Neural progenitor cell (in vitro differentiated cells): ENCODE measurements at regions not wholly inside any gene's neighbourhood (a gene's known extent, or its start where the extent isn't known, plus 50 kb on each side); places are given as distances from the start of the nearest gene placed in this dataset.

Experiments used
- CTCF ChIP-seq: fragments of 200-600 bp; sonication (generic); IDR thresholded peaks from 2 replicates; pipeline ENCODE4 v1.5.1; 2017; ENCODE audit warnings: antibody characterized with exemption, mild to moderate bottlenecking
- EZH2 ChIP-seq: fragments of 200-600 bp; sonication (generic); IDR thresholded peaks from 2 replicates; pipeline ENCODE4 v1.6.1; 2017; ENCODE audit warnings: antibody characterized with exemption, mild to moderate bottlenecking, moderate library complexity

DNA sequence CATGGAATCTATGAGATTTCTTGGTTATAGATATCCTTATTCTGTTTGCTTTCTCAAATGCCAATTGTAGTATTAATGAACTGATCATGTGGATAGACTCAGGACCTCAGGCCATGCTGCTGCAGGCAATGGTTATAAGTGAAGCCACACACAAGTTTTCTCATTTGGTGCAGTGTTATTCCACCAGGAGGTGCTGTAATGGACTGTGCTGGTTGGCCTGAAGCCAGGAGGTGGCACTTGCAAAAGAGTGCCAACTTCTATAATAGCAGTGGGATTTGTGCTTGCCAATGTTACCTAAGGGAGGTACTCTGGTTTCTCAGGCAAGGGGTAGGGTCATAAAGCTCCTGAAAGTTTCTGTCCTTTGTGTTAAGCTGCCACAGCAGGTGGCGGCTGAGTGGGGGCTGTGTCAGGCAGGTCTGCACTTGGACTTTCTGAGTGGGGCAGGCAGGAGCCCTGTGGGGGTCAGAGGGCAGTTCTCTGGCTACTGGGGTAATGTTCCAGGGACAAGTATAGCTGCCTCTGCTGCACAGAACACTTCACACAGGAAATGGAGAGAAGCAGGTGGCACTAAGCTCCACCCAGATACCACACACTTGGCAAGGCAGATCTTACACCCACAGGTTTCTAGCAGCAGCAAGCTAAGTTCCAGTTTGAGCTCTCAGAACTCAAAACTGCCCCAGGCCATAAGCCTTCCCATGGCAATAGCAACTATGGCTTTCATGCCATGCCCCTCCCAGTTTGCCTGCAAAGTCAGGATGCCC lies 352.6 kb upstream of the CWC22 start:
- peak; percentile 30 for TF ChIP-seq CTCF
- no peak for TF ChIP-seq EZH2
